Muscle of leg (tissue), 3 donors: ENCODE measurements at regions not wholly inside any gene's neighbourhood (a gene's known extent, or its start where the extent isn't known, plus 50 kb on each side); places are given as distances from the start of the nearest gene placed in this dataset.

Source experiments
- DNase-seq: peaks from one replicate; pipeline ENCODE4 v3.0.0; 2013
- H3K27ac ChIP-seq: one replicate; pipeline ENCODE4 v1.5.1; 2013; ENCODE audit warnings: mild to moderate bottlenecking, low read length, control low read depth
- H3K27me3 ChIP-seq: one replicate; pipeline ENCODE4 v1.6.1; 2013; ENCODE audit warnings: low read length; ENCODE audit not compliant: control insufficient read depth, insufficient read depth
- H3K36me3 ChIP-seq: one replicate; pipeline ENCODE4 v1.6.1; 2013; ENCODE audit warnings: low read length; ENCODE audit not compliant: control insufficient read depth, insufficient read depth
- H3K4me1 ChIP-seq: one replicate; pipeline ENCODE4 v1.6.1; 2013; ENCODE audit warnings: low read length; ENCODE audit not compliant: control insufficient read depth, insufficient read depth
- H3K4me3 ChIP-seq: one replicate; pipeline ENCODE4 v1.5.1; 2013; ENCODE audit warnings: low read length, control low read depth
- H3K9me3 ChIP-seq: replicated peaks from 2 replicates; pipeline ENCODE4 v1.6.1; 2013; ENCODE audit warnings: low read depth, low read length; ENCODE audit not compliant: control insufficient read depth
- WGBS: methylation state at CpG from one replicate; pipeline ENCODE4 v1.1.5; 2013; ENCODE audit warnings: missing lambda C conversion rate; ENCODE audit not compliant: insufficient coverage; 5-methylcytosine and 5-hydroxymethylcytosine counted together

GRCh38 chr4:13908455-13908854, 280.9 kb upstream of the BOD1L1 start:
- H3K27me3 ChIP-seq = no peaks in the 10 kb centered on the region
- H3K4me1 ChIP-seq = no peaks in the 10 kb centered on the region
- H3K36me3 ChIP-seq = no peaks in the 10 kb centered on the region
- H3K4me3 ChIP-seq = no peak overlapping the region
- no peaks in the 10 kb centered on the region for H3K9me3 ChIP-seq
- no peak for DNase-seq
- WGBS = no CpG with 5 or more reads among the region's 2 CpGs
- H3K27ac ChIP-seq = no peak overlapping the region

- Histone ChIP-seq H3K4me3 (no peak overlapping the region), H3K36me3 (no peaks in the 10 kb centered on the region), H3K9me3 (no peaks in the 10 kb centered on the region), H3K27me3 (peaks cover 2% of the 10 kb centered on the region), H3K4me1 (no peaks in the 10 kb centered on the region), H3K27ac (no peak overlapping the region)
- no peak for DNase-seq
Measured at GRCh38 chr4:13910556-13910955, 283.0 kb upstream of the BOD1L1 start.

GRCh38 chr4:13911256-13911655, 283.7 kb upstream of the BOD1L1 start:
- H3K27ac ChIP-seq = no peak overlapping the region
- H3K27me3 ChIP-seq = peaks cover 2% of the 10 kb centered on the region
- H3K4me3 ChIP-seq = no peak overlapping the region
- H3K9me3 ChIP-seq = no peaks in the 10 kb centered on the region
- no peak for DNase-seq
- no peaks in the 10 kb centered on the region for H3K4me1 ChIP-seq
- no peaks in the 10 kb centered on the region for H3K36me3 ChIP-seq

- Histone ChIP-seq H3K36me3 (no peaks in the 10 kb centered on the region), H3K27ac (no peak overlapping the region), H3K9me3 (no peaks in the 10 kb centered on the region), H3K27me3 (peaks cover 2% of the 10 kb centered on the region), H3K4me3 (no peak overlapping the region), H3K4me1 (no peaks in the 10 kb centered on the region)
- WGBS = no CpG with 5 or more reads among the region's 2 CpGs
- DNase-seq = no peak
Measured at GRCh38 chr4:13912436-13912925, 285.0 kb upstream of the BOD1L1 start.

- Histone ChIP-seq H3K27me3 (peaks cover 2% of the 10 kb centered on the region), H3K27ac (no peak overlapping the region), H3K4me1 (no peaks in the 10 kb centered on the region), H3K4me3 (no peak overlapping the region), H3K36me3 (no peaks in the 10 kb centered on the region), H3K9me3 (no peaks in the 10 kb centered on the region)
- DNase-seq = no peak
Measured at GRCh38 chr4:13912966-13913365, 285.4 kb upstream of the BOD1L1 start.

- H3K36me3 ChIP-seq = no peaks in the 10 kb centered on the region
- H3K4me1 ChIP-seq = peaks cover 13% of the 10 kb centered on the region
- H3K9me3 ChIP-seq = no peaks in the 10 kb centered on the region
- no peak for DNase-seq
- no peak overlapping the region for H3K4me3 ChIP-seq
- peaks cover 2% of the 10 kb centered on the region for H3K27me3 ChIP-seq
- no CpG with 5 or more reads among the region's 1 CpG for WGBS
- H3K27ac ChIP-seq = no peak overlapping the region
Measured at GRCh38 chr4:13917015-13917414, 289.5 kb upstream of the BOD1L1 start.

- WGBS = no CpG with 5 or more reads among the region's 2 CpGs
- H3K27ac ChIP-seq = peak overlapping the region; percentile 72
- peak; percentile 94 for DNase-seq
Measured at GRCh38 chr4:13918110-13918509, 290.6 kb upstream of the BOD1L1 start.

GRCh38 chr4:13918991-13919441, 291.5 kb upstream of the BOD1L1 start:
- Histone ChIP-seq H3K4me3 (no peak overlapping the region), H3K27ac (peak overlapping the region; percentile 72), H3K4me1 (peaks cover 13% of the 10 kb centered on the region), H3K27me3 (peaks cover 2% of the 10 kb centered on the region), H3K9me3 (no peaks in the 10 kb centered on the region), H3K36me3 (no peaks in the 10 kb centered on the region)
- WGBS = 24% methylated on average over 3 of the region's 7 CpGs
- peak; percentile 95 for DNase-seq

More at GRCh38 chr4:13918110-13918509, 290.6 kb upstream of the BOD1L1 start:
- Histone ChIP-seq H3K4me3 (no peak overlapping the region), H3K36me3 (no peaks in the 10 kb centered on the region), H3K9me3 (no peaks in the 10 kb centered on the region), H3K4me1 (peaks cover 13% of the 10 kb centered on the region), H3K27me3 (peaks cover 2% of the 10 kb centered on the region)

GRCh38 chr4:13920111-13920875, 292.8 kb upstream of the BOD1L1 start:
- Histone ChIP-seq H3K4me1 (peaks cover 13% of the 10 kb centered on the region), H3K27me3 (peaks cover 2% of the 10 kb centered on the region), H3K36me3 (no peaks in the 10 kb centered on the region), H3K27ac (peak overlapping the region; percentile 40), H3K9me3 (no peaks in the 10 kb centered on the region), H3K4me3 (no peak overlapping the region)
- 87% methylated on average over 6 of the region's 8 CpGs for WGBS
- DNase-seq = no peak

- peak; percentile 96 for DNase-seq
- no CpG with 5 or more reads among the region's 3 CpGs for WGBS
- Histone ChIP-seq H3K4me3 (no peak overlapping the region), H3K9me3 (no peaks in the 10 kb centered on the region), H3K27me3 (no peaks in the 10 kb centered on the region), H3K36me3 (no peaks in the 10 kb centered on the region), H3K4me1 (peaks cover 13% of the 10 kb centered on the region), H3K27ac (peak overlapping the region; percentile 40)
Measured at GRCh38 chr4:13920901-13921300, 293.4 kb upstream of the BOD1L1 start.

GRCh38 chr4:13921805-13922204, 294.3 kb upstream of the BOD1L1 start:
- Histone ChIP-seq H3K27me3 (no peaks in the 10 kb centered on the region), H3K4me1 (peaks cover 13% of the 10 kb centered on the region), H3K4me3 (no peak overlapping the region), H3K27ac (no peak overlapping the region), H3K36me3 (no peaks in the 10 kb centered on the region), H3K9me3 (no peaks in the 10 kb centered on the region)
- DNase-seq = no peak
- 0% methylated on average over 1 of the region's 1 CpG for WGBS
